ENCODE measurements at regions not wholly inside any gene's neighbourhood (a gene's known extent, or its start where the extent isn't known, plus 50 kb on each side); places are given as distances from the start of the nearest gene placed in this dataset.
"Not testable (repeated sequence)": the region's sequence is repeated elsewhere in the genome, so short reads cannot be mapped to it uniquely, and the experiment has no call there.

GRCh38 chr18:34320267-34320666 is 95.6 kb upstream of the NOL4 start:
- Histone ChIP-seq H3K36me3 (ENCODE audit: insufficient read depth, low read length) (no peaks in the 10 kb centered on the region), H3K27me3 (ENCODE audit: control insufficient read depth, insufficient read depth, low read length) (peaks cover 2% of the 10 kb centered on the region), H3K4me2 (ENCODE audit: low read length) (no peak overlapping the region), H3K9me3 (replicated peaks; ENCODE audit: low read length) (no peaks in the 10 kb centered on the region), H3K9ac (ENCODE audit: low read depth, low read length) (no peak overlapping the region), H3K4me1 (ENCODE audit: control insufficient read depth, insufficient read depth, low read length) (no peaks in the 10 kb centered on the region), H3K4me3 (ENCODE audit: low read length) (no peak overlapping the region)

- Histone ChIP-seq H3K4me3 (ENCODE audit: low read length) (no peak overlapping the region), H3K9ac (ENCODE audit: low read depth, low read length) (no peak overlapping the region), H3K27me3 (ENCODE audit: control insufficient read depth, insufficient read depth, low read length) (peaks cover 2% of the 10 kb centered on the region), H3K4me2 (ENCODE audit: low read length) (no peak overlapping the region), H3K36me3 (ENCODE audit: insufficient read depth, low read length) (no peaks in the 10 kb centered on the region), H3K9me3 (replicated peaks; ENCODE audit: low read length) (no peaks in the 10 kb centered on the region), H3K4me1 (ENCODE audit: control insufficient read depth, insufficient read depth, low read length) (no peaks in the 10 kb centered on the region)
Measured at GRCh38 chr18:34321066-34321465, 96.4 kb upstream of the NOL4 start.

GRCh38 chr18:34322365-34323289 is 97.9 kb upstream of the NOL4 start:
- Histone ChIP-seq H3K4me3 (ENCODE audit: low read length) (no peak overlapping the region), H3K4me2 (ENCODE audit: low read length) (peak overlapping the region; percentile 25), H3K36me3 (ENCODE audit: insufficient read depth, low read length) (no peaks in the 10 kb centered on the region), H3K9ac (ENCODE audit: low read depth, low read length) (no peak overlapping the region), H3K4me1 (ENCODE audit: control insufficient read depth, insufficient read depth, low read length) (no peaks in the 10 kb centered on the region), H3K9me3 (replicated peaks; ENCODE audit: low read length) (no peaks in the 10 kb centered on the region), H3K27me3 (ENCODE audit: control insufficient read depth, insufficient read depth, low read length) (no peaks in the 10 kb centered on the region)

DNA sequence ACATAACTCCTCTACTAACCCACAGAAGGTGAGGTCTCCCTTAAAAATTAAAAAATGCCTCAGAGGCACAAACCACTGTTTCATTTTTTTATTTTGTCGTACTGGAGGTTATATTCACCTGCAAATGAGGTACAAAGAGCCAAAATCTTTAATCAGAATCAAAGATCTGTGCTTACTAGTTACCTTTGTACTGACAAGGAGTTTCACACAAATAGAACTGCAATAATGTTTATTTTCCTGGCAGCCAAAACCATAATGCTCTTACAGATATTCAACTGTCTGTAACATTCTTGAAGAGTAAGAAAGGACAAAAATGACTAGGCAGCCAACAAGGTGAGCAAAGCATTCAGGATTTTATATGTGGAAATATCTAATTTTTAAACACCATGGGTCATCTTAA is 105.1 kb upstream of the NOL4 start:
- H3K27me3 ChIP-seq (ENCODE audit: control insufficient read depth, insufficient read depth, low read length) = no peaks in the 10 kb centered on the region
- no peak overlapping the region for H3K4me3 ChIP-seq (ENCODE audit: low read length)
- no peak overlapping the region for H3K4me2 ChIP-seq (ENCODE audit: low read length)
- H3K9ac ChIP-seq (ENCODE audit: low read depth, low read length) = no peak overlapping the region
- no peaks in the 10 kb centered on the region for H3K36me3 ChIP-seq (ENCODE audit: insufficient read depth, low read length)
- H3K4me1 ChIP-seq (ENCODE audit: control insufficient read depth, insufficient read depth, low read length) = no peaks in the 10 kb centered on the region
- H3K9me3 ChIP-seq (replicated peaks; ENCODE audit: low read length) = no peaks in the 10 kb centered on the region

DNA sequence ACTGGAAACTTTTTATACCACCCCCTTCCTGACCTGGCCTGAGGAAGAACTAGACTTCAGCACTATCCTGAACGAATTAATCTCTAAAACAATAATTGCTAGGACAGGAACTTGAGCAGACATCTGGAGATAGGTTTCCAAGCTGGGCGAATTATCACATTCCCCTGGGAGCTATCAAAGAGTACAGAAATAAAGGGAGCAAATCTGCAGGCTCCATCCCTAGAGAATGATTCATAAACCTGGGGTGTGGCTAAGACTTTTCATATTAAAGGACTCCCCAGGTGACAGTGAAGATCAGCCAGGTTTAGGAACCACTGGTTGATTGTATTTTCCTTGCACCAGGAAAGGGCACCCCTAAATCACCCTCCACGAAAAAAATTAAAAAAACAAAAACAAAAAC is 105.6 kb upstream of the NOL4 start:
- H3K36me3 ChIP-seq (ENCODE audit: insufficient read depth, low read length) = no peaks in the 10 kb centered on the region

GRCh38 chr18:34330907-34331306 is 106.2 kb upstream of the NOL4 start:
- not testable (repeated sequence) for H3K4me3 ChIP-seq (ENCODE audit: low read length); H3K27me3 ChIP-seq (ENCODE audit: control insufficient read depth, insufficient read depth, low read length); H3K9ac ChIP-seq (ENCODE audit: low read depth, low read length); H3K4me2 ChIP-seq (ENCODE audit: low read length); H3K4me1 ChIP-seq (ENCODE audit: control insufficient read depth, insufficient read depth, low read length); H3K9me3 ChIP-seq (replicated peaks; ENCODE audit: low read length); H3K36me3 ChIP-seq (ENCODE audit: insufficient read depth, low read length)

More for the DNA sequence above, 105.6 kb upstream of the NOL4 start:
- Histone ChIP-seq H3K9me3 (replicated peaks; ENCODE audit: low read length) (no peaks in the 10 kb centered on the region), H3K27me3 (ENCODE audit: control insufficient read depth, insufficient read depth, low read length) (no peaks in the 10 kb centered on the region), H3K4me3 (ENCODE audit: low read length) (no peak overlapping the region), H3K4me2 (ENCODE audit: low read length) (no peak overlapping the region), H3K9ac (ENCODE audit: low read depth, low read length) (no peak overlapping the region), H3K4me1 (ENCODE audit: control insufficient read depth, insufficient read depth, low read length) (no peaks in the 10 kb centered on the region)

DNA sequence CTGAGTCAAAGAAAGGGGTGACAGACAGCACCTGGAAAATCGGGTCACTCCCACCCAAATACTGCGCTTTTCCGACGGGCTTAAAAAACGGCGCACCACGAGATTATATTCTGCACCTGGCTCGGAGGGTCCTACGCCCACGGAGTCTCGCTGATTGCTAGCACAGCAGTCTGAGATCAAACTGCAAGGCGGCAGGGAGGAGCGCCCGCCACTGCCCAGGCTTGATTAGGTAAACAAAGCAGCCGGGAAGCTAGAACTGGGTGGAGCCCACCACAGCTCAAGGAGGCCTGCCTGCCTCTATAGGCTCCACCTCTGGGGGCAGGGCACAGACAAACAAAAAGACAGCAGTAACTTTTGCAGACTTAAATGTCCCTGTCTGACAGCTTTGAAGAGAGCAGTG is 106.6 kb upstream of the NOL4 start:
- H3K9me3 ChIP-seq (replicated peaks; ENCODE audit: low read length); H3K9ac ChIP-seq (ENCODE audit: low read depth, low read length); H3K4me3 ChIP-seq (ENCODE audit: low read length); H3K27me3 ChIP-seq (ENCODE audit: control insufficient read depth, insufficient read depth, low read length); H3K36me3 ChIP-seq (ENCODE audit: insufficient read depth, low read length); H3K4me1 ChIP-seq (ENCODE audit: control insufficient read depth, insufficient read depth, low read length); H3K4me2 ChIP-seq (ENCODE audit: low read length): not testable (repeated sequence)

DNA sequence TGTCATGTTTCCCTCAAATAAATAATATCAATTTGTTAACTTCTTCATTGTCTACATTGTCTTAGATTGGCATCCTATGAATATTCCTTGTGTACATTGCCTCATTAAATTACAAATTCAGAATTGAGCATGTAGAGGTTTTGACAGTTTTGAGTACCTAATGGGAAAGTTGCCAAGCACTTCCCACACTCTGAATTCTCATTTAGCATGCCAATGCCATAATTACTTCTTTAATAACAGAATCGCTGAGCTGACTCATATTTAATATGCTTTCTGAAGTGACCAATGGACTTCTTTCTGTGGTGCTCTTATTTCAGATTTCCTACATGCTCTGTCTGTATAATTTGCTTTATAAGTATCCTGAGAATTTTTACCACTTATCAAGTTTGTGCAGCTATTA is 114.4 kb upstream of the NOL4 start:
- no peak overlapping the region for H3K4me3 ChIP-seq (ENCODE audit: low read length)
- H3K9ac ChIP-seq (ENCODE audit: low read depth, low read length) = no peak overlapping the region
- no peaks in the 10 kb centered on the region for H3K9me3 ChIP-seq (replicated peaks; ENCODE audit: low read length)
- H3K4me2 ChIP-seq (ENCODE audit: low read length) = no peak overlapping the region
- H3K36me3 ChIP-seq (ENCODE audit: insufficient read depth, low read length) = no peaks in the 10 kb centered on the region
- peaks cover 11% of the 10 kb centered on the region for H3K4me1 ChIP-seq (ENCODE audit: control insufficient read depth, insufficient read depth, low read length)
- no peaks in the 10 kb centered on the region for H3K27me3 ChIP-seq (ENCODE audit: control insufficient read depth, insufficient read depth, low read length)

DNA sequence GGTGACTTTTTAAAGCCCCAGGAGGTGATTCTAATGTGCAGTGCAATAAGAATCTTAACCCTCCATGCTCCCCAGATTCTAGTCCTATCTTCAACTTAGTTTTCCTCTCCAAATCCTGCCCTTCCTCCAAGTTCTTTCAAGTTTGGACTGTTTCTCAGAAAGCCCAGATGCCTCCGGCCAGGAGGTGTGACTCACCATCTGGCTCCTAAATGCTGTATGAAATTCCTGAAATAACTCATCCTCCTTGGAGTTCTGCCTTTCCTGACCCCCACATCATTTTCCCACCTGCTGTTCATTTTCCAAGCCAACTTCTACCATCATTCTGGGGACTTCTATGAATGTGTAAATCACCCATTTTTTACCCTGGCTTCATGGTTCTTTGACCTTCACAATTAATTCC is 118.2 kb upstream of the NOL4 start:
- Histone ChIP-seq H3K4me1 (ENCODE audit: control insufficient read depth, insufficient read depth, low read length) (peaks cover 21% of the 10 kb centered on the region), H3K4me3 (ENCODE audit: low read length) (no peak overlapping the region), H3K4me2 (ENCODE audit: low read length) (no peak overlapping the region), H3K9me3 (replicated peaks; ENCODE audit: low read length) (no peaks in the 10 kb centered on the region), H3K27me3 (ENCODE audit: control insufficient read depth, insufficient read depth, low read length) (no peaks in the 10 kb centered on the region), H3K36me3 (ENCODE audit: insufficient read depth, low read length) (no peaks in the 10 kb centered on the region), H3K9ac (ENCODE audit: low read depth, low read length) (no peak overlapping the region)

DNA sequence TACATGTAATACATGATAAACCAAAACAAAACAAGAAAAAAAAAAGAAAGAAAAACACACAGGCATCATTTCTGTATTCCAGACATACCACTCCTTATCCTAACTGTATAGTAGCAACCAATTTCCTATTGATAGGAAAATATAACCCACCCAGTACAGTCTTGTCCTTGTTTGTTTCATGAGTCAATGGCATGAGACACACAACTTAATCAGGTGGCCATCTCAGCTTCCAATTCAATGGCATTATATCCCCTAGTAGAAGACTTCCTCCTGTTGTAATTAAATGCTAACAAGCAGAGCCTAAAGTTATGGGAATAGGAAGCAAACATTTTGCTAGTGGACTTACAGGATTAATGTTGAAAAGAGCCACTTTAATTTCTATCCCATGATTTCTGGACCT is 121.0 kb upstream of the NOL4 start:
- H3K36me3 ChIP-seq (ENCODE audit: insufficient read depth, low read length) = no peaks in the 10 kb centered on the region
- H3K27me3 ChIP-seq (ENCODE audit: control insufficient read depth, insufficient read depth, low read length) = no peaks in the 10 kb centered on the region
- no peaks in the 10 kb centered on the region for H3K9me3 ChIP-seq (replicated peaks; ENCODE audit: low read length)
- H3K4me2 ChIP-seq (ENCODE audit: low read length) = peak overlapping the region; percentile 36
- H3K4me1 ChIP-seq (ENCODE audit: control insufficient read depth, insufficient read depth, low read length) = peaks cover 21% of the 10 kb centered on the region
- H3K9ac ChIP-seq (ENCODE audit: low read depth, low read length) = no peak overlapping the region
- H3K4me3 ChIP-seq (ENCODE audit: low read length) = no peak overlapping the region

GRCh38 chr18:34350778-34351177 is 126.1 kb upstream of the NOL4 start:
- H3K9me3 ChIP-seq (replicated peaks; ENCODE audit: low read length) = no peaks in the 10 kb centered on the region
- no peaks in the 10 kb centered on the region for H3K27me3 ChIP-seq (ENCODE audit: control insufficient read depth, insufficient read depth, low read length)
- H3K4me1 ChIP-seq (ENCODE audit: control insufficient read depth, insufficient read depth, low read length) = peaks cover 9% of the 10 kb centered on the region
- no peak overlapping the region for H3K4me2 ChIP-seq (ENCODE audit: low read length)
- H3K36me3 ChIP-seq (ENCODE audit: insufficient read depth, low read length) = no peaks in the 10 kb centered on the region
- no peak overlapping the region for H3K9ac ChIP-seq (ENCODE audit: low read depth, low read length)
- no peak overlapping the region for H3K4me3 ChIP-seq (ENCODE audit: low read length)
